ENCODE measurements at regions not wholly inside any gene's neighbourhood (a gene's known extent, or its start where the extent isn't known, plus 50 kb on each side); places are given as distances from the start of the nearest gene placed in this dataset.

DNA sequence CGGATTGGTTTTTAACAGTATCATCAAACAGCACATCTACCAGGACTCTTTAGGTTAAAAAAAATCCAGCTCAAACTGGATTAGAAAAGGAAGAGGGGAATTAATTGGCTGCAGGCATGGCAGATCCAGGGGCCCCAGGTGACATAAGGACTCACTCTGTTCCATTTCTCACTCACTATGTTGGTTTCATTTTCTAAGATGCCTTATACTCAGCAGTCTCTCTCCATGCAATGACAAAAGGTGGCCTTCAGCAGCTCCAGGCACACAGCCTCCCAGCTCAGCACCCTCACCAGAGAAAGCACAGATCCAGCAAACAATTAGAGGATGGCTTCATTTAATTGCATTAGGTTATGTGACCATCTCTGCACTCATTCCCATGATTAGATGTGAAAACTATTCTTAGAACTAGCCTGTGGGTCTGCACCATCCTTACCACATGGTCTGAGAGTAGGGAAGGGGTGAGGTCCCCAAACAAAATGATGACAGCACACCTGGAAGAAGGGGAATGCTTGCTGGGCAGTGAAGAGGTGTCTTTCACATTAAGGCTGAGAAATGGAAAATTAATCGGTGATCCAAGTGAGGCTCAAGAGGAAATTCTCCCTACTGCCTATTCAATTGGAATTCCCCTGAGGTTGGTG is 243.1 kb downstream of the CDH26 start:
- TF ChIP-seq, protein P1, sequence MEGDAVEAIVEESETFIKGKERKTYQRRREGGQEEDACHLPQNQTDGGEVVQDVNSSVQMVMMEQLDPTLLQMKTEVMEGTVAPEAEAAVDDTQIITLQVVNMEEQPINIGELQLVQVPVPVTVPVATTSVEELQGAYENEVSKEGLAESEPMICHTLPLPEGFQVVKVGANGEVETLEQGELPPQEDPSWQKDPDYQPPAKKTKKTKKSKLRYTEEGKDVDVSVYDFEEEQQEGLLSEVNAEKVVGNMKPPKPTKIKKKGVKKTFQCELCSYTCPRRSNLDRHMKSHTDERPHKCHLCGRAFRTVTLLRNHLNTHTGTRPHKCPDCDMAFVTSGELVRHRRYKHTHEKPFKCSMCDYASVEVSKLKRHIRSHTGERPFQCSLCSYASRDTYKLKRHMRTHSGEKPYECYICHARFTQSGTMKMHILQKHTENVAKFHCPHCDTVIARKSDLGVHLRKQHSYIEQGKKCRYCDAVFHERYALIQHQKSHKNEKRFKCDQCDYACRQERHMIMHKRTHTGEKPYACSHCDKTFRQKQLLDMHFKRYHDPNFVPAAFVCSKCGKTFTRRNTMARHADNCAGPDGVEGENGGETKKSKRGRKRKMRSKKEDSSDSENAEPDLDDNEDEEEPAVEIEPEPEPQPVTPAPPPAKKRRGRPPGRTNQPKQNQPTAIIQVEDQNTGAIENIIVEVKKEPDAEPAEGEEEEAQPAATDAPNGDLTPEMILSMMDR (conservative IDR thresholded peaks at IDR 0.05; ENCODE audit: low read length): no peak
- H3K4me3 ChIP-seq (ENCODE audit: low read length): no peak overlapping the region
- no peak for DNase-seq (ENCODE audit: low read depth)

DNA sequence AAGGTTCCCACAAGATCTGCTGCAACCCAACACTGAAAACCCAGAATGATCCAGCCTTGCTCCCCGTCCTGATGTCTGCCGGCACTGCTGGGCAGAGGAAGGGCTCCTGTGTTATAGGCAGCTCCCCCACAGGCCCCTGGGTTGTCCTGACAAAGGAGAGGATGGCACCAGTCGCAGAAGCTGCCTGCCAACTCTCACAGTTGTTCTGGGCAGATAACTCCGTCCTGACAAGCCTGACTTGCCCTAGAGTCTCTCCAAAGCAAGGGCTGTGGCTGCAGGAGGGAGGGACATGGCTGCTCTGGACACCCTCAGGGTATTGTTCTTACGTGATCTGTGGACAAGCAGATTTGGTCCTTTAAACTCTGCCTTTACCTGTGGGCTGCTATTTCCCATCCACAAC is 243.8 kb downstream of the CDH26 start:
- TF ChIP-seq, protein P1 (conservative IDR thresholded peaks at IDR 0.05; ENCODE audit: low read length): no peak
- no peak for DNase-seq (ENCODE audit: low read depth)
- no peak overlapping the region for H3K4me3 ChIP-seq (ENCODE audit: low read length)

DNA sequence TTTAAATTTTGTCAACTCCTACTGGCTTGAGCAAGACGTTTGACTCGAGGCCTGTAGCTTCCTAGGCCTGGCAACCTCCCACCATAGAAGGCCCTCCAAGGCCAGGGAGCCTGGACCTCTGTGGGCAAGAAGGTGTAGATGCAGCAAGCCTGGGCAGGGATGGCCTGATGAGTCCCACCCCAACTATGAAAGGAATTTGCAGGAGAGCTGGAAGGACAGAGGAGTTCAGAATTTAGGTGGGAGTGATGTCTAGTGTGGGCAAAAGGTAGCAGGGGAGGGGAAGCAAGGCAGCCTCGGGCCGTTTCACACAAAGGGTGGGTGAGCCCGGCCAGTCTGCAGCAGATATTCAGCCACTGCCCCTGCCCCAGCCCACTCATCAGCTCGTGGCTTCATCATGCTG is 245.2 kb downstream of the CDH26 start:
- TF ChIP-seq, protein P1 (conservative IDR thresholded peaks at IDR 0.05; ENCODE audit: low read length): no peak
- DNase-seq (ENCODE audit: low read depth): peak; percentile 31
- no peak overlapping the region for H3K4me3 ChIP-seq (ENCODE audit: low read length)

DNA sequence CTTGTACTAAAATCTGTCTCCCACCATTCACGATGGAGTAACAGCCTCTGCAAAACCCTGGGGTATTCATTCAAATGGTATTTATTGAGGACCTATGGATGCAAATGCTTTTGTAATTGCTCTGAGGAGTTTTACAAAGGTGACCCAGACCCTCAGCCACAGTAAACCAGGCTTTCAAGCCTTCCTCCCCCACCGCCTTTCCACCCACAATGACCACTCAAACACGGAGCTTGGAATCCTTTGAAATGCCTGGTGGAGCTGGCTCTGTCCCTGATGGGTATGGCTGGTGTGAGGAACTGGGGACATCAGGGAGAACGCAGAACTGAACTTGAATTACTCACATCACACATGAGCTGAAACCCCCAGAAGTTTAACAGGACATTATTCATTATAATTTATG is 246.4 kb downstream of the CDH26 start:
- no peak overlapping the region for H3K4me3 ChIP-seq (ENCODE audit: low read length)
- TF ChIP-seq, protein P1 (conservative IDR thresholded peaks at IDR 0.05; ENCODE audit: low read length): no peak

DNA sequence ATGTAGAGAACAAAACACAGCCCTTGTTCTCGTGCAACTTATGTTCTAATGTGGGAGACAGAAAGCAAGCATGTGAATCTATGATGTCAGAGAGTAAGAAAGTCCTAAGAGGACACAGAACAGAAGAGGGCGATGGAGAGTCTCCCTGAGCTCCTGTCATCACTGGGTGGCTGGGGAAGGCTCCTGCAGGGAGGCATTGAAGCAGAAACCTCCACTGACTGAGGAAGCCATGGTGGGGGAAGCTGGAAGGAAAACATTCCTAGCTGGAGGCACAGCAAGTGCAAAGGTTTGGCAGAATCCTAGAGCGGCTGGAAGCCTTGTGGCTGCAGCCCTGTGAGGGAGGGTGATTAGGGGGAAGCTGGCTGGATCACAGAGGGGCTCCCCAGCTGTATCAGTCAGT is 248.0 kb downstream of the CDH26 start:
- peak; percentile 52 for DNase-seq (ENCODE audit: low read depth)

More for the DNA sequence above, 246.4 kb downstream of the CDH26 start:
- no peak for DNase-seq (ENCODE audit: low read depth)

DNA sequence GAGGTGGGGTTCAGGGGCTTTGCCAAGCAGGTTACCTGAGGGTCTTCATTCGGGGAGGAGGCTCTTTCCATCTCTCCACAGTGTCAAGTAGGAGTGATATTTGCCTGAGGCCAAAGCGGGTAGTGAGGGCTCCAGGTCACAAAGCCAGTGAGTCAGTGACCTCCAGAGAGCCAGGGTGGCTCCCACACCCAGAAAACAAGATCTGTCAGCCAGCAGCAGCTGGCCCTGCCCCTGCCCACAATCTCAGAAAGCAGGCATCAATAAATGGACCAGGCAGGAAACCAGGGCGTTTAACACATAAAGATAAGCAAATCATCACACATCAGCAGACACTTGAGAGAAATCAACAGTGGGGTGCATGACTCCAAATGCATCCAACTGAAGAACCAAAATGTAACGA is 250.8 kb downstream of the CDH26 start:
- TF ChIP-seq, protein P1 (conservative IDR thresholded peaks at IDR 0.05; ENCODE audit: low read length): no peak
- DNase-seq (ENCODE audit: low read depth): no peak
- no peak overlapping the region for H3K4me3 ChIP-seq (ENCODE audit: low read length)

More for the DNA sequence above, 248.0 kb downstream of the CDH26 start:
- no peak overlapping the region for H3K4me3 ChIP-seq (ENCODE audit: low read length)
- TF ChIP-seq, protein P1 (conservative IDR thresholded peaks at IDR 0.05; ENCODE audit: low read length): peak; percentile 73

DNA sequence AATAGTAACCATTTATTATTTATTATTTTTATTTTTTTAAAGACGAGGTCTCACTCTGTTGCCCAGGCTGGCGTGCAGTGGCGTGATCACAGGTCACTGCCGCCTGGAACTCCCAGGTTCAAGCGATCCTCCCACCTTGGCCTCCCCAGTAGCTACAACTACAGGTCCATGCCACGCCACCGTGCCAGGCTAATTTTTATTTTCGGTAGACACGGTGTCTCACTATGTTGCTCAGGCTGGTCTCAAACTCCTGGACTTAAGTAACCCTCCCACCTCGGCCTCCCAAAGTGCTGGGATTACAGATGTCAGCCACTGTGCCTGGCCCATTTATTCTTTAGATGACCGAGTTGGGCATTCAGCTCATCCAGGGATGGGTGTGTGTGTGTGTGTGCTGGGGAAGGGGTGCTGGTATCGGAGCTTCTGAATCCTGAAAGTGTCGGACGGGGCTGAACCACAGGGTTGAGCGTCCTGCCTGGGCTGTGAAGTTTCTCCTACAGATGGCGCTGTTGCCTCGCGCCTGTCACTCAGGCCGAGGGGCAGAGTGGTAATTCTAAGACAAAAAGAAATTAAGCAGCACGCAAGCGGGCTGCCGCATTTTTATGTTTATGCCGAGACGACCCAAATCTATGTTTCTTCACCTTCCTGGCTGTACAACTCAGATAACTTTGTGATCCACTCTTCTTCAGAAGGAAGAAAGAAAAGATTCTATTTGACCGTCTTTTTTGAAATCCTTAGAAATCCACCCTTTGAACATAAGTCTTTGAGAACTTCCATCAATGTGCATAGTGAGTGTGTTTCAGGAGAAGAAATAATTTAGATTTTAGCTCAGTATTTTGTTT is 252.8 kb downstream of the CDH26 start:
- DNase-seq (ENCODE audit: low read depth): peak; percentile 50
- H3K4me3 ChIP-seq (ENCODE audit: low read length): no peak overlapping the region
- TF ChIP-seq, protein P1 (conservative IDR thresholded peaks at IDR 0.05; ENCODE audit: low read length): peak; percentile 90

Data from AG10803 (cell line).